Transverse colon (tissue), 4 donors: ENCODE measurements at regions not wholly inside any gene's neighbourhood (a gene's known extent, or its start where the extent isn't known, plus 50 kb on each side); places are given as distances from the start of the nearest gene placed in this dataset.

Experiments used
- POLR2A ChIP-seq: fragments of 450-650 bp; IDR thresholded peaks from one replicate; pipeline ENCODE4 v1.6.1; 2016; ENCODE audit warnings: antibody characterized with exemption, mild to moderate bottlenecking, moderate library complexity
- POLR2AphosphoS5 ChIP-seq, 3 donors: sonication (generic); formaldehyde crosslinking; IDR thresholded peaks; one replicate each; pipeline ENCODE4 v1.6.1; 2016; ENCODE audit warnings: antibody characterized with exemption in 3 of 3
- TF ChIP-seq, protein P1 (sequence below), 5 experiments: fragments of 200-600 bp in 3 of 5; fragments of 450-650 bp in 2 of 5; sonication (generic) in 3 of 5; IDR thresholded peaks; 1 replicate in 2 of 5; 2 replicates in 3 of 5; pipeline ENCODE4 v1.5.1; 2016 to 2017; ENCODE audit warnings: antibody characterized with exemption in 5 of 5, inconsistent platforms in 3 of 5, mild to moderate bottlenecking in 2 of 5, moderate library complexity in 1 of 5

GRCh38 chr3:44104043-44104442 is 137.6 kb upstream of the TOPAZ1 start:
- TF ChIP-seq, protein P1, sequence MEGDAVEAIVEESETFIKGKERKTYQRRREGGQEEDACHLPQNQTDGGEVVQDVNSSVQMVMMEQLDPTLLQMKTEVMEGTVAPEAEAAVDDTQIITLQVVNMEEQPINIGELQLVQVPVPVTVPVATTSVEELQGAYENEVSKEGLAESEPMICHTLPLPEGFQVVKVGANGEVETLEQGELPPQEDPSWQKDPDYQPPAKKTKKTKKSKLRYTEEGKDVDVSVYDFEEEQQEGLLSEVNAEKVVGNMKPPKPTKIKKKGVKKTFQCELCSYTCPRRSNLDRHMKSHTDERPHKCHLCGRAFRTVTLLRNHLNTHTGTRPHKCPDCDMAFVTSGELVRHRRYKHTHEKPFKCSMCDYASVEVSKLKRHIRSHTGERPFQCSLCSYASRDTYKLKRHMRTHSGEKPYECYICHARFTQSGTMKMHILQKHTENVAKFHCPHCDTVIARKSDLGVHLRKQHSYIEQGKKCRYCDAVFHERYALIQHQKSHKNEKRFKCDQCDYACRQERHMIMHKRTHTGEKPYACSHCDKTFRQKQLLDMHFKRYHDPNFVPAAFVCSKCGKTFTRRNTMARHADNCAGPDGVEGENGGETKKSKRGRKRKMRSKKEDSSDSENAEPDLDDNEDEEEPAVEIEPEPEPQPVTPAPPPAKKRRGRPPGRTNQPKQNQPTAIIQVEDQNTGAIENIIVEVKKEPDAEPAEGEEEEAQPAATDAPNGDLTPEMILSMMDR (IDR thresholded peaks at IDR 0.05): no peak
- no peak for TF ChIP-seq POLR2AphosphoS5 (IDR thresholded peaks at IDR 0.05)
- TF ChIP-seq POLR2A: no peak
